ENCODE measurements at regions not wholly inside any gene's neighbourhood (a gene's known extent, or its start where the extent isn't known, plus 50 kb on each side); places are given as distances from the start of the nearest gene placed in this dataset.

DNA sequence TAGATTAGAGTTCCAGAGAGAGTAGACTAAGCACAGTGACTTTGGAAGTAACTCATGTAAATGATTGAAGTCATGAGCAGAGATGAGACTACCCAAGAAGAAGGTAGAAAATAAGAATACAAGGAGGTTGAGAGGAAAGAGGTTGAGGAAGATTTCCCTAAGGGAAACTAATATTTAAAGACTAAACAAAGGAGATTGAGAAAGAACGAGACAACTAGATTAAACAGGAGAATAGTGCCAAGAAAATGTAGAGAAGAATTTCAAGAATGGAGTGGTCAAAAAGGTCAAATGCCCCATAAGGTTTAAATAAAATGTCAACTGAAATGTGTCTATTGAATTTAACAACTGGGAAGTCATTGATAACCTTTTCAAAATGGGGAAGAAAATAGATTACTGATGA lies 59.0 kb downstream of the RPS29 start:
- TF ChIP-seq, protein P1, sequence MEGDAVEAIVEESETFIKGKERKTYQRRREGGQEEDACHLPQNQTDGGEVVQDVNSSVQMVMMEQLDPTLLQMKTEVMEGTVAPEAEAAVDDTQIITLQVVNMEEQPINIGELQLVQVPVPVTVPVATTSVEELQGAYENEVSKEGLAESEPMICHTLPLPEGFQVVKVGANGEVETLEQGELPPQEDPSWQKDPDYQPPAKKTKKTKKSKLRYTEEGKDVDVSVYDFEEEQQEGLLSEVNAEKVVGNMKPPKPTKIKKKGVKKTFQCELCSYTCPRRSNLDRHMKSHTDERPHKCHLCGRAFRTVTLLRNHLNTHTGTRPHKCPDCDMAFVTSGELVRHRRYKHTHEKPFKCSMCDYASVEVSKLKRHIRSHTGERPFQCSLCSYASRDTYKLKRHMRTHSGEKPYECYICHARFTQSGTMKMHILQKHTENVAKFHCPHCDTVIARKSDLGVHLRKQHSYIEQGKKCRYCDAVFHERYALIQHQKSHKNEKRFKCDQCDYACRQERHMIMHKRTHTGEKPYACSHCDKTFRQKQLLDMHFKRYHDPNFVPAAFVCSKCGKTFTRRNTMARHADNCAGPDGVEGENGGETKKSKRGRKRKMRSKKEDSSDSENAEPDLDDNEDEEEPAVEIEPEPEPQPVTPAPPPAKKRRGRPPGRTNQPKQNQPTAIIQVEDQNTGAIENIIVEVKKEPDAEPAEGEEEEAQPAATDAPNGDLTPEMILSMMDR (IDR thresholded peaks at IDR 0.05) = no peak
- TF ChIP-seq POLR2A (IDR thresholded peaks at IDR 0.05) = no peak

Data from uterus (tissue), 2 donors.